HK-2 (cell line): ENCODE measurements at regions not wholly inside any gene's neighbourhood (a gene's known extent, or its start where the extent isn't known, plus 50 kb on each side); places are given as distances from the start of the nearest gene placed in this dataset.

Experiments
- DNase-seq: peaks from one replicate; pipeline ENCODE4 v3.0.0-alpha.2; 2018; ENCODE audit not compliant: unreplicated experiment

DNA sequence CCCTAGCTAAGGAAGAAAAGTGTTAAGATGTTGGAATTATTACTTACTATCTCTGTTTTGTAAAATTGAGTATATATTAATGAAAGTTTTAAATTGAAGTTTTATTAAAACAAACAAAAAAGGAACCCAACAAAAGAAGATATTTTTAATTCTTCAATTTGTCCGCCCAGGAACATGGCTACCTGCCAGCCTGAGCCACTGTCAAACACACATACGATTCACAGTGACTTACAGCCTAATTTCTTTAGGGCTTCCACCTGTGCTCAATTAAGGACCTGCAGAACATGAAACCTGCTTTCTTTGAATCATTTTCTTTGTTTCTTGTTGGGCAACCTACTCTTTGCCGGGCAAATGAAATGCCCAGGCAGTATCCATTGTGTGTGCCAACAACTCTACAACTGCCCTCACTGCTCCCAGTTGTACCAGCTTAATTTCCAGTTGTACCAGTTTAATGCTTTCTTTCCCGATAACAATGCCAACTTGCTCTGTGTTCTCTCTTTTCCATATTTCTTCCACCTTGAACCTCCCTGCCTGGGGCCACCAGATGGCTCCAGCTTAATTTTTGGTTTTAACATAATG, 181.7 kb downstream of the GBA3 start:
- DNase-seq, result no peak

DNA sequence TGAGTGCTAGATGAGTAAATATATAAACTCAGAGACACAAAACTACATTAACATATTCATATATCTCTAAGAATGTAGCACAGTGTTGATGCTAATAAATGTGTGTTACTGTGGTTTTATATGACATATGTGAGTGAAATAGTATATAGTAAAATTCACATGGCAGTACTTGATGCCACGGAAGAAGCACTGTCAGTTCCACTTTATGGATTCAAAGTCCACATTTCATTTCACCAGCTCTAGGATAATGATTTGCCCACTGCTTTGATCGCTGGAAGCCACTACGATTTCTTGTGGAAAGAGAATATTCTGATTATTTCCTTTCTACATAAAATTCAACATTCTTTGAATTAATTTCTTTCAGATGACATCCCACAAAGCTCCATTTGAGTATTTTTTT, 181.2 kb downstream of the GBA3 start:
- DNase-seq, result no peak

DNA sequence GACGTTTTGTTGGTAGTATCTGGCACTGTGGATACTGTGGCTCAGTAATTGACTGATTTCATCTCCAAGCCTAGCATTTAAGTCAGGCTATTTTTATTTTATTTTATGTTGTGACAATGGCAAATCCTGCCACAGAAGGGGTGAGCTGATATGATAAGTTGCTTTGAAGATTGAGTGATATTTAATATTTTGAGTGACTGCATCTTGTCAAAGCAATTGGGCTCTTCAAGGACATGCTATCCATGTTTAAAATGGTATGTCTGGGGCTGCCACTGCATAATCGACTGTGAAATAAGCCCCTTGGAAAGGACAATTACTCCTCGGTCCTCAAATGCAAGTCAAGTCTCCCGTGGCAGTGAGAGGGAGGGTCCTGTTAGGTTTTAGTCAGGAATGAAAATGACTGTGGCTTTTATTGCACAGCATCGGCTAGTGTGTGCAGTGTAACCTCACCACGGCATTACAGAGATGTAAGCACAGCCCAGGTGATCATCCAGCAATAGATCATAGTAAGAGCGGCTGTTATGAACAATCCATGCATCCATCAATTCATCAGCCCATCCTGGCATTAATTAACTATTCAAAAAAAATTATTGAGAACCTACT, 178.2 kb downstream of the GBA3 start:
- no peak for DNase-seq

DNA sequence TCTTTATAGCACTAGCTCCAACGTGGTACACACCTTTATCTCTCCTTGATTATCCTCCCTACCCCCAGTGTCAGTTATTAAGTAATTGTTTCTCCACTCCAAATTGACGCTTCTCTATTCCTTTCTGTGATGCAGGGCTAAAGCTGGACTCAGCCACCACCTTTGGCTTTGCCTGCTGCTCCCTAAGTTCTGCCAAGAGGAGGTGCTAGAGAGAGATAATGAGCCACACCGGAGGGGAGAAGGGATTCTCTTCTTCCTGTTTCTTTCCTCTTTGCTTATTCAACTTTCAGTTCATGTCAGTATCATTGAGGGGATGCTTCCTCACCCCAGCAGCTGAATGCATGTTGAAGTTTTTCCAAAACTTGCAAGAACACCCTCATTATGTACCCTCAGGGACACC, 176.5 kb downstream of the GBA3 start:
- DNase-seq, result no peak
